OCI-LY7 (cell line): ENCODE measurements at regions not wholly inside any gene's neighbourhood (a gene's known extent, or its start where the extent isn't known, plus 50 kb on each side); places are given as distances from the start of the nearest gene placed in this dataset.

Source experiments
- EZH2phosphoT487 ChIP-seq: fragments of 200-600 bp; sonication (generic); IDR thresholded peaks from 2 replicates; pipeline ENCODE4 v1.6.1; 2018; ENCODE audit warnings: low read depth, borderline replicate concordance, mild to moderate bottlenecking, mixed run types, antibody characterized with exemption, low read length, moderate library complexity, mixed read lengths
- TF ChIP-seq, protein P1 (sequence below): fragments of 200-600 bp; sonication (generic); conservative IDR thresholded peaks from 2 replicates; pipeline ENCODE4 v1.5.1; 2014; ENCODE audit warnings: mild to moderate bottlenecking, antibody characterized with exemption, low read length, moderate library complexity, mixed read lengths

DNA sequence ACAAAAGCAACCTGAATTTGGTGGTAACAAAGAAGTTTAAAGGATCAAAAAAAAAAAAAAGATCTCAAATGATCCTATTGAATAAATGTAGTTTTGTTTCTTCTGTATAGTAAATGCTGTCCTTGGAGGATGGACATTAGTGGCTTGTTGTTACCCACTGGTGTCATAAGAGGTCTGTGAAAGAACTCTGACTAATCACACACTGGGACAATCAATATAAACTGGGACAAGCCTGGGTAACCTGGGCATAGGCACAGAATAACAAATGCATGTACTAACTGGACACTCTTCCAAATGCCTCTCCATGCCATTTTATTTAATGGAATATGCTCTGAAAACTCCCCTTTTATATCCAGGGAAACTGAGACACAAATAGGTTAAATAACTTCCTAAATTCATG lies 241.4 kb downstream of the DOK5 start:
- TF ChIP-seq, protein P1, sequence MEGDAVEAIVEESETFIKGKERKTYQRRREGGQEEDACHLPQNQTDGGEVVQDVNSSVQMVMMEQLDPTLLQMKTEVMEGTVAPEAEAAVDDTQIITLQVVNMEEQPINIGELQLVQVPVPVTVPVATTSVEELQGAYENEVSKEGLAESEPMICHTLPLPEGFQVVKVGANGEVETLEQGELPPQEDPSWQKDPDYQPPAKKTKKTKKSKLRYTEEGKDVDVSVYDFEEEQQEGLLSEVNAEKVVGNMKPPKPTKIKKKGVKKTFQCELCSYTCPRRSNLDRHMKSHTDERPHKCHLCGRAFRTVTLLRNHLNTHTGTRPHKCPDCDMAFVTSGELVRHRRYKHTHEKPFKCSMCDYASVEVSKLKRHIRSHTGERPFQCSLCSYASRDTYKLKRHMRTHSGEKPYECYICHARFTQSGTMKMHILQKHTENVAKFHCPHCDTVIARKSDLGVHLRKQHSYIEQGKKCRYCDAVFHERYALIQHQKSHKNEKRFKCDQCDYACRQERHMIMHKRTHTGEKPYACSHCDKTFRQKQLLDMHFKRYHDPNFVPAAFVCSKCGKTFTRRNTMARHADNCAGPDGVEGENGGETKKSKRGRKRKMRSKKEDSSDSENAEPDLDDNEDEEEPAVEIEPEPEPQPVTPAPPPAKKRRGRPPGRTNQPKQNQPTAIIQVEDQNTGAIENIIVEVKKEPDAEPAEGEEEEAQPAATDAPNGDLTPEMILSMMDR: no peak
- no peak for TF ChIP-seq EZH2phosphoT487
